ENCODE measurements at regions not wholly inside any gene's neighbourhood (a gene's known extent, or its start where the extent isn't known, plus 50 kb on each side); places are given as distances from the start of the nearest gene placed in this dataset.

GRCh38 chr12:39240587-39240986 is 202.3 kb downstream of the KIF21A start:
- DNase-seq: no peak

- DNase-seq: no peak
Measured at GRCh38 chr12:39239490-39240486, 203.1 kb downstream of the KIF21A start.

GRCh38 chr12:39237004-39237403 is 205.9 kb downstream of the KIF21A start:
- DNase-seq: no peak

- no peak for DNase-seq
Measured at GRCh38 chr12:39235990-39236767, 206.7 kb downstream of the KIF21A start.

- DNase-seq: no peak
Measured at GRCh38 chr12:39230086-39230485, 212.8 kb downstream of the KIF21A start.

- no peak for DNase-seq
Measured at GRCh38 chr12:39227218-39227617, 215.7 kb downstream of the KIF21A start.

- no peak for DNase-seq
Measured at GRCh38 chr12:39224971-39225370, 217.9 kb downstream of the KIF21A start.

- DNase-seq: no peak
Measured at GRCh38 chr12:39205969-39206368, 237.0 kb downstream of the KIF21A start.

GRCh38 chr12:39199351-39199750 is 243.6 kb downstream of the KIF21A start:
- no peak for DNase-seq

GRCh38 chr12:39188689-39189088 is 254.2 kb downstream of the KIF21A start:
- DNase-seq: no peak

GRCh38 chr12:39186744-39187143 is 256.2 kb downstream of the KIF21A start:
- no peak for DNase-seq

- DNase-seq: no peak
Measured at GRCh38 chr12:39178837-39179236, 264.1 kb downstream of the KIF21A start.

- DNase-seq: no peak
Measured at GRCh38 chr12:39176356-39176755, 266.6 kb downstream of the KIF21A start.

- no peak for DNase-seq
Measured at GRCh38 chr12:39173726-39174125, 268.3 kb upstream of the CPNE8 start.

GRCh38 chr12:39165338-39165737 is 259.9 kb upstream of the CPNE8 start:
- no peak for DNase-seq

GRCh38 chr12:39161465-39162085 is 256.2 kb upstream of the CPNE8 start:
- DNase-seq: no peak

- no peak for DNase-seq
Measured at GRCh38 chr12:39157696-39158342, 252.4 kb upstream of the CPNE8 start.

- DNase-seq: peak in 1 of 2 experiments; percentile 37
Measured at GRCh38 chr12:39145175-39145999, 240.0 kb upstream of the CPNE8 start.

GRCh38 chr12:39144613-39145061 is 239.2 kb upstream of the CPNE8 start:
- DNase-seq: no peak

GRCh38 chr12:39138268-39138667 is 232.9 kb upstream of the CPNE8 start:
- DNase-seq: no peak

GRCh38 chr12:39127401-39127800 is 222.0 kb upstream of the CPNE8 start:
- DNase-seq: no peak

GRCh38 chr12:39125566-39125965 is 220.2 kb upstream of the CPNE8 start:
- DNase-seq: no peak
